ENCODE measurements at regions not wholly inside any gene's neighbourhood (a gene's known extent, or its start where the extent isn't known, plus 50 kb on each side); places are given as distances from the start of the nearest gene placed in this dataset.

DNA sequence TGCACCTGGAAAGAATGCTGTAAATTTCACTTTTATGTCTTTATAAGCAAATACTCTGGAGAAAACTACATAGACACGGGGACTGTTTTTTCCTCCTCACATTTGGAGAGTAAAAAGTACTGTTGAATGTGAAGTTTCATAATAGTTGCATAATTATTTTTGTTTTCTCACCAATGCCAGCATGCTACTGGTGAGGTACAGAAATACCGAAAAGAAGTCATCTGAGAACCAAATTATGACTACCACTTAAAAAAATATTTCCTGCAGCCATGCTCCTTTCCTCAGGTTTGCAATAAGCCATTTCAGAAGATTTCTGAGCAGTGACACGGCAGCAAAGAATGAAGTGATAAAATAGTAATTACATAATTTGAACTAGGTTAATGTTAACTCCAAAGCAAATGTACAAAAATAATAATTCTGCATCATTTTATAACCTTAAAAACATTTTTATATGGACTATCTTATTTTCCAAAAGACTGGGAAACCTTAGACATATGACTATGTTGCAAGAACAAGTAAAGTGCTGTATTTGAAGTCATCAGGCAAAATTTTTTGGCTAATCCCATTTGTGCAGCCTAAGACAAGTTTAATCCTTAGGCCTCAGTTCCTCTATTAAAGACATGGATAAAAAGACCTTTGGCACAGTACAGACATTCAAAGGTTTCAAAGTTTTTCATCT, 144.7 kb downstream of the PCSK1 start:
- in situ Hi-C loops (cut with HindIII; ENCODE audit: low sequenced_read_pairs), result no loop called here

- in situ Hi-C loops (cut with HindIII; ENCODE audit: low sequenced_read_pairs), result no loop called here
These were observed 145.9 kb downstream of the PCSK1 start for GRCh38 chr5:96287136-96287535.

DNA sequence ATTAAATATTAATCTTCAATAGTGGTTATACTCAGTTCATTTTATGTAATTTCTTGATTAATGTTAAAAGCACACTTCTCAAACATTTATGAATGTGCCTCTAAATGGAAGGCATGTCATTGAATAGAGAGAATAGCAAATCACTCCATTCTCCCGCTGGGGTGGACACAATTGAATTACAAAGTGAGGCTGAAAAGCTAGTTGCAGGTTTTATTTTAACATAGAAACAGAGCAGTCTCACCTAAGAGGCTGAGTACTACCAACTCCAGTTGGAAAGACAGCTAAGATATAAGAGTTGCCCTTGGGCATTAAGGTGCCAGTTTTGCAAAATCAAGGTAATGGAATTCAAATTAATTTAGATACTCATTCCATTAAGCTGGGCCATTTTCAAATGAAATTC, 147.2 kb downstream of the PCSK1 start:
- in situ Hi-C loops (cut with HindIII; ENCODE audit: low sequenced_read_pairs), result no loop called here

DNA sequence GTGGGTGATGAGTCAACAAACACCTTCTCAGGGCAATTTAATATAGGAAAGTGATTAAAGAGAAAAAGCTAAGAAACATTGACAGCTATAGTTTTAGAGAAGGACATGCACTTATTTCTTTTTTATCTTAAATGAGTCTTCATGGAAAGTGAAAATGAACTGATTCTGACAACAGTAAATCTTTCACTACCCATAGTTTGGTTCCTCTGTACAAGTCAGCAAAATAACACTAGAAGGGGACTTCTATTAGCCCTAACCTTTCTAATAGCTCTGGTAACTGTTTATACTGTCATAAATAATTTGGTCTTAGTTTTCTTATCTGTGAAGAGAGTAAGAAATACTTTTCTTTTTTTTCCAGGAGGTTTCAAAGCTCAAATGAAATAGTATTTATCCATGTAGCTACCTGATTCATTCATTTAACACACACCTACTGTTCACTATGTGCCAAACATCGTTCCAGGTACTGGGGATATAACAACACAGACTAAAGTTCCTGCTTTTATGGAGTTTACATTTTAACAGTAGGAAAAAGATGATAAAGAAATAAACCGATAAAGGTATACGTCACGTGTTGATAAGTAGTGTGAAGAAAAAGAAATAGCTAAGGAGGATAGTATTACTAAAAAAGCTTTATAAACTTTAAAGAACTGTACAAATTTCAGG, 148.2 kb downstream of the PCSK1 start:
- in situ Hi-C loops (cut with HindIII; ENCODE audit: low sequenced_read_pairs), result no loop called here

- in situ Hi-C loops (cut with HindIII; ENCODE audit: low sequenced_read_pairs), result no loop called here
These were observed 149.5 kb downstream of the PCSK1 start for GRCh38 chr5:96283589-96283988.

DNA sequence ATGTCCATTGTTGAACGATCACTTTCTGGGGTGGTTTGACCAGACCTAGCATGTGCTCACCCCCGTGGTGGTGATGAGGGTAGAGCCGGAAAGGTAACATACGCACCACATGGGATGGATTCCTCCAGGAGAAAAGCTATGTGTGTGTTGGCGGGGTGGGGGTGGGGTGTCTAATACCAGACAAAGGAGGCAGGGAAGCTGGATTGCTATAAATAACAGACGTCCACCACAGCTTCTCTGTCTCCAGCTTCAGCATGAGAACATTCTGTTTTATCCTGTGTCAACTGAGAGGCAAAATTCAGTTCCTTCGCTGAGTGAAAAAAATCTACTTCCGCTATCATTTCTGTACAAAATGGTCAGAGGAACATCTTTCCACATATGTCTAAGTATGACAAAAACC, 151.0 kb downstream of the PCSK1 start:
- in situ Hi-C loops (cut with HindIII; ENCODE audit: low sequenced_read_pairs), result no loop called here

GRCh38 chr5:96280946-96281393, 152.1 kb downstream of the PCSK1 start:
- in situ Hi-C loops (cut with HindIII; ENCODE audit: low sequenced_read_pairs), result no loop called here

GRCh38 chr5:96279801-96280542, 153.1 kb downstream of the PCSK1 start:
- in situ Hi-C loops (cut with HindIII; ENCODE audit: low sequenced_read_pairs), result no loop called here

DNA sequence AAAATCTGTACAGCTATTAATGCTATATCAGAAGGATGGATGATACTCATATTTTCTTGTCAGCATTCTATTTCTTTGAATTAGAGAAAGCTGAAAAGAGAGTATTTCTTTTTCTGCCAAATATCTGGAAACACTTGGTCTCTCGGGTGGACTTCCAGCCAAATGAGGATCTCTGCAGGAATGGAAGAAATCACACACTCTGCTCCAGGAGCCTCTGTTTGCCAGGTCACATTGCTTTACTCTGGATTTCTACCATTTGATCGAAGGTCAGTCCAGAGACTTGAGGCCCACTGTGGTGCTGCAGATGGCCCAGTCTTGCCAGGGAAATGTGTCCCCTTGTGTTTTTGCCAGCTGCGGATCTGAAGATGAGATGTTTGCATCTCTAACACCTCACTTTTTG, 154.1 kb downstream of the PCSK1 start:
- in situ Hi-C loops (cut with HindIII; ENCODE audit: low sequenced_read_pairs), result no loop called here

GRCh38 chr5:96275051-96275450, 158.0 kb downstream of the PCSK1 start:
- in situ Hi-C loops (cut with HindIII; ENCODE audit: low sequenced_read_pairs), result no loop called here

- in situ Hi-C loops (cut with HindIII; ENCODE audit: low sequenced_read_pairs), result no loop called here
These were observed 167.6 kb downstream of the PCSK1 start for GRCh38 chr5:96265487-96265886.

GRCh38 chr5:96264047-96264446, 169.0 kb downstream of the PCSK1 start:
- in situ Hi-C loops (cut with HindIII; ENCODE audit: low sequenced_read_pairs), result no loop called here

DNA sequence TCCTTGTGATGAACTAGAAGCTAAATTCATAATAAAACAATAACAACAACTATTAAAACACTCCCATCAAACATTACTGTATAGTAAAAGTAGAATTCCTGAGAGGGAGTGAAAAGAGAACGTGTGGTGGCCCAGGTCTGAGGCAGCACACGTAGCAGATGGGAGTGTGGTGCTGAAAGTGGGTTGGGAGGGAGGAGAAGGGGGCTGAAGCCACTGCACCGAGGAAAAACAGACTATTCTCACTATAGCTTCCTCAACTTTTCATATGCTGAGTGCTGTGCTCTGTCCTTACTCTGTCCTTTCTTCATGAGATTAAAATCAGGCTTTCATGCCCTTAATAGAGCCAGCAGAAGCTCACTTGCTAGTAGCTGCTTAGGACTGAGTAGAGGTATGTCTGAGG, 170.9 kb downstream of the PCSK1 start:
- in situ Hi-C loops (cut with HindIII; ENCODE audit: low sequenced_read_pairs), result no loop called here

- in situ Hi-C loops (cut with HindIII; ENCODE audit: low sequenced_read_pairs), result no loop called here
These were observed 173.0 kb downstream of the PCSK1 start for GRCh38 chr5:96260009-96260408.

- in situ Hi-C loops (cut with HindIII; ENCODE audit: low sequenced_read_pairs), result loop anchor here (5.0 kb wide), 1 partner anchor 72 kb away; no protein-coding TSS in a partner anchor
These were observed 173.8 kb downstream of the PCSK1 start for GRCh38 chr5:96259151-96259772.

GRCh38 chr5:96258692-96259091, 174.4 kb downstream of the PCSK1 start:
- in situ Hi-C loops (cut with HindIII; ENCODE audit: low sequenced_read_pairs), result loop anchor here (5.0 kb wide), 1 partner anchor 71 kb away; no protein-coding TSS in a partner anchor

GRCh38 chr5:96257904-96258303, 175.1 kb downstream of the PCSK1 start:
- in situ Hi-C loops (cut with HindIII; ENCODE audit: low sequenced_read_pairs), result loop anchor here (5.0 kb wide), 1 partner anchor 71 kb away; no protein-coding TSS in a partner anchor

- in situ Hi-C loops (cut with HindIII; ENCODE audit: low sequenced_read_pairs), result loop anchor here (5.0 kb wide), 1 partner anchor 70 kb away; no protein-coding TSS in a partner anchor
These were observed 176.1 kb downstream of the PCSK1 start for GRCh38 chr5:96256795-96257470.

- in situ Hi-C loops (cut with HindIII; ENCODE audit: low sequenced_read_pairs), result loop anchor here (5.0 kb wide), 1 partner anchor 68 kb away; no protein-coding TSS in a partner anchor
These were observed 177.9 kb downstream of the PCSK1 start for GRCh38 chr5:96254980-96255691.

DNA sequence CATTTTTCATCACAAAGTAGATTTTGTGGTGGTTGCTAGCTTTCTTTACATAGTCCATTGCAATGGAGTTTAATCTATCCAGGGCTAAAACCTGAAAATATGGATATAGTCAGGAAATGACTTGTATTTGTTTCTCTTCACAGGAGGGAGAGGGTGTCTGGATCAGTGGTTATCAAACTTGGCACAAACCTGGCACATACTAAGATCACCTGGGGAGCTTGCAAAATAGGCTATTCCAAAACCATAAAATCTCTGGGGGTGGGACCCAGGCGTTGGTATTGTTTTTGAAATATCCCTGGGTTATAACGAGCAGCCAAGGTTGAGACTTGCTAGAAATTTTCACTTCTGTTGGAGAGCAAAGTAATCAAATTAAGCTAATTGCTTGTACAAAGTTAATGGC, 179.9 kb downstream of the PCSK1 start:
- in situ Hi-C loops (cut with HindIII; ENCODE audit: low sequenced_read_pairs), result no loop called here
